Ammon's horn (tissue), 1 donor: ENCODE measurements at regions not wholly inside any gene's neighbourhood (a gene's known extent, or its start where the extent isn't known, plus 50 kb on each side); places are given as distances from the start of the nearest gene placed in this dataset.
"Not testable (repeated sequence)": the region's sequence is repeated elsewhere in the genome, so short reads cannot be mapped to it uniquely, and the experiment has no call there.

ENCODE experiments used
- DNase-seq: peaks from one replicate; pipeline ENCODE4 v3.0.0-alpha.2; 2016; ENCODE audit warnings: low spot score

DNA sequence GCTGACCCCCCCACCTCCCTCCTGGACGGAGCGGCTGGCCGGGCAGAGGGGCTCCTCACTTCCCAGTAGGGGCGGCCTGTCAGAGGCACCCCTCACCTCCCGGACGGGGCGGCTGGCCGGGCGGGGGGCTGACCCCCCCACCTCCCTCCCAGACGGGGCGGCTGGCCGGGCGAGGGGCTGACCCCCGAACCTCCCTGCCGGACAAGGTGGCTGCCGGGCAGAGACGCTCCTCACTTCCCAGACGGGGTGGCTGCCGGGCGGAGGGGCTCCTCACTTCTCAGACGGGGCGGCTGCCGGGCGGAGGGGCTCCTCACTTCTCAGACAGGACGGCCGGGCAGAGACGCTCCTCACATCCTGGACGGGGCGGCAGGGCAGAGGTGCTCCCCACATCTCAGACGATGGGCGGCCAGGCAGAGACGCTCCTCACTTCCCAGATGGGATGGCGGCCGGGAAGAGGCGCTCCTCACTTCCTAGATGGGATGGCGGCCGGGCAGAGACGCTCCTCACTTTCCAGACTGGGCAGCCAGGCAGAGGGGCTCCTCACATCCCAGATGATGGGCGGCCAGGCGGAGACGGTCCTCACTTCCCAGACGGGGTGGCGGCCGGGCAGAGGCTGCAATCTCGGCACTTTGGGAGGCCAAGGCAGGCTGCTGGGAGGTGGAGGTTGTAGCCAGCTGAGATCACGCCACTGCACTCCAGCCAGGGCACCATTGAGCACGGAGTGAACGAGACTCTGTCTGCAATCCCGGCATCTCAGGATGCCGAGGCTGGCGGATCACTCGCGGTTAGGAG is 66.2 kb upstream of the PAPPA2 start:
- DNase-seq = not testable (repeated sequence)

DNA sequence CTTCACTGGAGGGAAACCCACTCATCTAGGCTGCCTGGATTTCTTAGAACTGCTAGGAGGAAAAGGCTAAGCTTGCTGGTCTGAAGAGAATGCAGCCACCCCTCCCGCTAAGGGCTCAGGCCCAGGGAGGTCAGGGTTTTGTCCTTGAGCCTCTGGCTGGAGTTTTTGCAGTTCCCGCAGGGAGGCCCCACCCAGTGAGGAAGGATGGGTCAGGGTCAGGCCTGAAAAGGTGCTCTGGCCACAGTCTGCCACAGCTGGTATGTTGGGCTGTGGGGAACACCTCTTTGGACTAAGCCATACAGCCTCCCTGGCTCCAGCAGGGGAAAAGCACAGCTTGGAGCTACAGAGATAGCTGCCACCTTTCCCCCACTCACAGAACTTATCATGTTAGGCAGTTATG is 71.4 kb upstream of the PAPPA2 start:
- DNase-seq = no peak

DNA sequence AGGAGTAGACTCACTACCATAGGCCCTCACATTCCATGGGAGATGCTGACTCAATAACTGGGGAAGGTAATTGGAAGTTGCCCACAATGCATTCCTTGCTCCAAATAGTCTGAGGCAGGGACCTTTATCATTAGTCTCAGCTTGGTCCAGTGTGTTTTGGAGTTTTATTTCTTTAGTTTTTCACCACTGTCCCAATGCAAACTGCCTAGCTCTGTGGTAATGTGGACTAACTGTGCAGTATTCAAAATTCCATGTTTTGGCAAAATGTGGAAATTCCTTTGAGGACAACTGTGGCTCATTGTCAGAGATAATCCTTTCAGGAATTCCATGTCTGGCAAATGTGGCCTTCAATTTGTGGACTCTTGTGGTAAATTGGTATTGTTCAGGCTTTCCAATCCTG is 78.1 kb upstream of the PAPPA2 start:
- no peak for DNase-seq

DNA sequence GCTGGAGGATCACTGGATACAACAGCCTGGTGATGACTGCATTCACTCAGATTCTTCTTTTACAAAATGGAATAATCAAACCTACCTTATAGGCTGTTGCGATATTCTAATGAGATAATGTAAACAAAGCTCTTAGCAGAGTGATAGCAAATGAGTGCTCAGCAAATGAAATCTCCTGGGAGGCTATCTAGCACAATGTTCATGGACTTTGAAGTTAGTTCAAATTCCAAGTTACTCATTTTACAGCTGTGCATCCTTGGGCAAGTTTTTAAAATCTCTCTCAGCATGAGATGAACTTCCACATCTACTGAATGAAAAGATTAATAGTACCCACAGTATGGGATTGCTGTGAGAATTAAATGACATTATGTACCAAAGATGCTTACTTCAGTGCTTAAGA is 80.8 kb upstream of the PAPPA2 start:
- no peak for DNase-seq

DNA sequence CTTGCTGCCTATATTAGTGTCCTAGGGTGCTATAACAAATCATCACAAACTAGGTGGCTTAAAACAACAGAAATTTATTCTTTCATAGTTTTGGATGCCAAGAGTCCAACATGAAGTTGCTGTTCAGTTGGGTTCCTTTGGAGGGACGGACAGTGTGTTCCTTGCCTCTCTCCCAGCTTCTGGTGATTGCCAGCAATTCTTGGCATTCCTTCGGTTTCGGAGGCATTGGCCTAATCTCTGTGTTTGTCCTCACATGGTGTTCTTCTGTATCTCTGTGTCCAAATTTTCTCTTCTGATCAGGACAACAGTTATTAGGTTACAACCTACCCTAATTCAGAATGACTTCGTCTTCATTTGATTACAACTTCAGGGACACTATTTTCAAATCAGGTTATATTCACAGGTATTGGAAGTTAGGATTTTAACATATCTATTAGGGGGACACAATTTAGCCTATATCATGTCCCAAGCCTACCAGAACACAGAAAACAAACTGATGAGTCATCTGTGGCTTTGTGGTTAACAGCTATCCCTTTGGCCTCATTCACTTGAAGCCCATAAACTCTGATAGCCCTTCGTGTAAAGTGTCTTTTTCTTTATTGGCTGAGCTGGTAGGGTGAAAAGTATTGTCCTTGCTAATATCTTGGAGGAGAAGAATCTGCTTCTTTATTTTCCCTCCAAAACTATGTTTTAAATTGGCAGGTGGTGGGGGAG is 83.2 kb upstream of the PAPPA2 start:
- DNase-seq = no peak

DNA sequence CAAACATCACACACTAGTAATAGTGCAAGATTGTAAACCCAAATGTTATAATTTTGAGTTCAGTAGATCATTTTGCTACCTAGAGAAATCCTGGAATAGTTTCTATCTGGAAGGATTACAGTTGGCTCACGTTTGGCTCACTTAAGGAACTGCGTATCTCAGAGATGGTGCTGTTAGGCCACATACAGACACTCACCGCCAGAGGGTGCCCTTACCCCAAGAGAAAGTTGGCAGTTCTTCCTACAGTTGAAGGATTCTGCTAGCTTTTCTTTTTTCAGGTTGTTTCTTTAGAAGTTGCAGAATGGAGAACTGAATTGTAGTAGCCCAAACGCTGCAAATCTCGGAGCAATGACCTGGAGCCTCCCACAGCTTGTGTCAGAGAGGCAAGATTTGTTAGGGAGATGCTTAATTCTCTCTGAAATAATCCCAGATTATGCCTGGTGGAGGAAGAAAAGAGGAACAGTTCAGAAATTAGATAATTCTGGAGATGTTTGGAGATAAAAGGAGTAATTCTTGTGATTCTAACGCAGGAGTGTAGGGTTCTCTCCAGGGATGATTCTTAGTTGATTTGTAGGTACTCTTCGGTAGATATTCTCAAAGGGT is 87.9 kb upstream of the PAPPA2 start:
- DNase-seq = peak; percentile 86

DNA sequence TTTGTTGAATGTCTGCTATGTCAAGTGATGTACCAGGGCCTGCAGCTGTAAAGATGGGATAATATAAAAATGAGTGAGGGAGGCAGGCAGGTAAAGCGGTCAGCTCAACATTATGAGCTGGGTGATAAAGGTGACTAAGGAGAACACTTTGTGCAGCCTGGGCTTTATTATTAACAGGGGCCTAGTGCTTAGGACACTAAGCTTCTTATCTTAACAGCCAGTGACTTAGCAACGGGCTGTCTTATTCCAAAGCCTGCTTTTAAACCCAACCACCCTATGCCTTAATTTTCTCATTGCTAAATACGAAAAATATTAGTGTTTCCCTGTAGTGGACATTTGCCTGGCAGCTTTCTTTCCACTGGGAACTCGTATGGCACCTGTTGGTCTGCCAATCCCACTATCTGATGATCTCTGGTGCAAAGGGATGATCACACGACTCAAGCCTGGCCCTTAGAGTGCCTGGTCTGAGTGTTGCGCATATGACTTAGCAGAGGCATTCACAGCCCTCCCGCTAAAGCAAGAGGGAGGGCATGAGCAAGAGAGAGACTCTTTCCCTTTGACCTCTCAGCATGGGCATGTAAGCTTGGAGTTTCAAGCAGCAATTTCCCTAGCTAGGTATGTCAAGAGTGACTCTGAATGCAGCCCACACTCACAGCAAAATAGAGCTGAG is 98.6 kb upstream of the PAPPA2 start:
- peak; percentile 4 for DNase-seq

DNA sequence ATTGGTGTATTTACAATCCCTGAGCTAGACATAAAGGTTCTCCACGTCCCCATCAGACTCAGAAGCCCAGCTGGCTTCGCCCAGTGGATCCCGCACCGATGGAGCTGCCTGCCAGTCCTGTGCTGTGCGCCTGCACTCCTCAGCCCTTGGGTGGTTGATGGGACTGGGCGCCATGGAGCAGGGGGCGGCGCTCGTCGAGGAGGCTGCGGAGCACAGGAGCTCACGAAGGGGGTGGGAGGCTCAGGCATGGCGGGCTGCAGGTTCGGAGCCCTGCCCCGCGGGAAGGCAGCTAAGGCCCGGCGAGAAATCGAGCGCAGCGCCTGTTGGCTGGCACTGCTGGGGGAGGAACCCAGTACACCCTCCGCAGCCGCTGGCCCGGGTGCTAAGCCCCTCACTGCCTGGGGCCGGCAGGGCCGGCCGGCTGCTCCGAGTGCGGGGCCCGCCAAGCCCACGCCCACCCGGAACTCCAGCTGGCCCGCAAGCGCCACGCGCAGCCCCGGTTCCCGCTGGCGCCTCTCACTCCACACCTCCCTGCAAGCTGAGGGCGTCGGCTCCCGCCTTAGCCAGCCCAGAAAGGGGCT is 113.8 kb upstream of the PAPPA2 start:
- DNase-seq = not testable (repeated sequence)

DNA sequence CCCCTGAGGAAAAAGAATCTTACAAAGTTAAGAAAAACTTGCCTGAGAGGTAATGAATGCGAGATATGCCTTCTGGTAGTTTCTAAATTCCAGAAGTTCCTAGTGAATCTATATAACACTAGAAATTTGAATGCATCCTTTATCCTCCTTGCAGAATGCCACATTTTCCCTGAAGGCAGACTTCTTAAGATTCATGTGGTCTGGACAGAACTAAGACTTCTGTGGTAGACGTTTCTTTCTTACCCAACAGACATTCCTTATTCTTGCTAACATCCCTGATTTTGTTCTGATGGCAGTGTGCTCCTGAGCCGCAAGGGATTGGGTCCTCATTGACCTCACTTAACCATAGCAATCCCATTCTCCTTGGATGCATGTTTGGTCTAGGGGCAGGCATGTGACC is 121.3 kb upstream of the PAPPA2 start:
- DNase-seq = no peak

DNA sequence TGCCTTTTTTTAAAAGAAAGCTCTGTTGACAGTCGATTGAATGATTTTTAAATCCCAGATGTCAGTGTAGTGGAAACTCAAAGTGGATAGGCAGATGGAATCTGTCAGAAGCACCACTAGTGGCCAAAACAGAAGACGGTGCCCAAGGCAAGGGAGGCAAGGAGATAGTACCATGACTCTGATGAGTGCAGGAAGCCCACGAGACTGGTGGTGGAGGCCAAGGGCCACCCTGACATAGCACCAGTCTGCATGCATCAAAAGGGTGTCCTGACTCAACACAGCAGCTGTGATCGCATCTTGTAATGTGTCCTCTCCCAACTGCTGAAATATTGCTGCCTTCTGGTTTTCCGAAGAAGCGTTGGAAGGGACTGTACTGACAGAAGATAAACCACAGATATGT is 124.1 kb upstream of the PAPPA2 start:
- DNase-seq = peak; percentile 34

DNA sequence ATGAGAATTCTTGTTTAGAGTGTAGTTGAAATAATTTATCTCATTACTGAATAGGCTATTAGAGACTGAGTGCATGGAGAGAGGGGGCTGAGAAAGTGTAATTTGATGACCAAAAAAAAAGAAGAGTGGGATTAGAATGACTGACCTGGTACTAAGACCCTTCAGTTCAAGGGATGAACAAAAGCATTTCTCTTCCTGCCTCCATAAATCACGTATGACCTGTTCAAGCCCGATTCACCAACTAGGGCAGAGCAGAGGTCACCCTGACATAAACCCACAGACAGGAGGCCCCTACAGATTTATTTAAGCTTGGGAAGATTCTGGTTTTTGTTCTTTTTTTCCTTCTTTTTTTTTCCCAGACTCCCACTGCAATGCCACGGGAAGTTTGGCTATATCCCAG is 123.7 kb upstream of the COP1 start:
- DNase-seq = no peak

DNA sequence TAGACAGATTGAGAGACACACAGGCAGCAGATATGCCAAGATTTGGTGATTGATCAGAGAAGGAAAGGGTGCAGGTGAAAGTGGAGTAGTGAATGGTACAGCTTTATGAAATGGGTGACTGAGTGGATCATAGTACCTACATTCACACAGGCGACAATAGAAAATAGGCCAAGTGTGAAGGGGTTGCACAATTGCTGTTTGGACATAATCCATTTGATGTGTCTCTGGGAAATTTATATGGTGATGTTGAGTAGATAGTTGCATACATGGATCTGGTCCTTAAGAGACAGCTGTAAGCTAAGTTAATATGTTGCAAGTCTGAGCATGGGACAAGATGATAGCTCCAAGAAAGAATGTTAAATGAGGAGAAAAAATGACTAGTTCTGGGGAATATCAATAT is 118.6 kb upstream of the COP1 start:
- DNase-seq = no peak

DNA sequence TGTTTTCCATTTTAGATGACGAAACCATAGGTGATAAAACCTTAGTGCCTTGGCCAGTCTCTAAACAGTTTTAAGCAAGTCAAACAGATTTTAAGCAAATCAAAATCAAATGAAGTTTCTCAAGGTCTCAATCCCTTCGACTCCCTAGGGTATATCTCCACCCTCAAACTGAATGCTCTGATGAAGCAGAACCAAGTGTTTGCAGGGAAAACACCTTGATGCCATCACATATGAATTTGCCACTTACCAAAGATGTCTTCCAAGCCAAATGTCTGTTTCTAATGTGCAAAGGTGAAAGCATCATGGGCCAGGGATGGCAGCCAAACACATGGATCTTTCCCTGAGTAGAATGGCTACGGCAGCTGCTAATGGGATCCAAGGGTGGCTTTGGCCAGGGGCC is 116.4 kb upstream of the COP1 start:
- no peak for DNase-seq

DNA sequence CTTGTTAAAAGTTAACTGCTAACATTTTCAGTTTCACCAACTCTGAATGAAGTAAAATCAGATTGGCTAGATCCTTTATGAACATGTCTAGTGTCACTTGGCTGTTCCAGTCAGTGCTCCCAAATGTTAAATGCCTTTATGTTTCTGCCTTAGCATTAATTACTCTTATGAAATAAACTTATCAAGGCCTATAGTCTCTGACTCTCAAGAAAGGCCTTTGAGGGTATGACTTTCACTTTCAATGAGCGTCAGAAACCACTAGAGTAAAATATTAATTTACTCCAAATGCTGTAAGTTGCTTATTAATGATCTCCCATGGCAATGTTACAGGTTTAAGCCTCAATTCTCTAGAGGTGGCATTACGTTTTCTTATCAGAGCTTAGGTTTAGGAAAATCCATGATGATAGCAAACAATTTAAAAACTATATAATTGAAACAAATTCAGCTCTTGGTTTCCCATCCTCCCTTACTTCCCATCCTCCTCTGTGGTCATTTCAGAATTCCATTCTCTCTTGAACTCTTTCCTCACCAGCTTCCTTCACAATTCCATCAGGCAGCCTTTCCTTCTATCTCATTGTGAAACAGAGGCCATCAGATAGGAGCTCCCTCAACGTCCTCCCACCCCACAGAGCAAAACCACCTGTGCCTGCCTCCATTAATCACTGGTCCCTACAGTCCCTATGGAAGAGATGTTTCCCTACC is 108.6 kb upstream of the COP1 start:
- no peak for DNase-seq

DNA sequence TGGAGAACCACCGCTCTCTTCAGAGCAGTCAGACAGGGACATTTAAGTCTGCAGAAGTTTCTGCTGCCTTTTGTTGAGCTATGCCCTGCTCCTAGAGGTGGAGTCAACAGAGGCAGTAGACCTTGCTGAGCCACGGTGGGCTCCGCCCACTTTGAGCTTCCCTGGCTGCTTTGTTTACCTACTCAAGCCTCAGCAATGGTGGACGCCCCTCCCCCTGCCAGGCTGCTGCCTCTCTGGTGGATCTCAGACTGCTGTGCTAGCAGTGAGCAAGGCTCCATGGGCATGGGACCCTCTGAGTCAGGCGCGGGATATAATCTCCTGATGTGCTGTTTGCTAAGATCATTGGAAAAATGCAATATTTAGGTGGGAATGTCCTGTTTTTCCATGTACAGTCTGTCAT is 89.5 kb upstream of the COP1 start:
- DNase-seq = not testable (repeated sequence)

DNA sequence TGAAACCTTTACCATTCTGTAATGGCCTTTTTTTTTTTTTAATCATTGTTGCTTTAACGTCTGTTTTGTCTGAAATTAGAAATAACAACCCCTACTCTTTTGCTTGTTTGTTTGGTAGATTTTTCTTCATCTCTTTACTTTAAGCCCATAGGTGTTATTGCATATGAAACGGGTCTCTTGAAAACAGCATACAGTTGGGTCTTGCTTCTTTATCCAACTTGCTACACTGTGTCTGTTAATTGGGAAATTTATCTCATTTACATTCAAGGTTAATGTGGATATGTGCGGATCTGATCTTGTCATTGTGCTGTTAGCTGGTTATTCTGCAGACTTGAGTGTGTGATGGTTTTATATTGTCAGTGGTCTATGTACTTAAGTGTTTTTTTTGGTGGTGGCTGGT is 78.9 kb upstream of the COP1 start:
- no peak for DNase-seq

DNA sequence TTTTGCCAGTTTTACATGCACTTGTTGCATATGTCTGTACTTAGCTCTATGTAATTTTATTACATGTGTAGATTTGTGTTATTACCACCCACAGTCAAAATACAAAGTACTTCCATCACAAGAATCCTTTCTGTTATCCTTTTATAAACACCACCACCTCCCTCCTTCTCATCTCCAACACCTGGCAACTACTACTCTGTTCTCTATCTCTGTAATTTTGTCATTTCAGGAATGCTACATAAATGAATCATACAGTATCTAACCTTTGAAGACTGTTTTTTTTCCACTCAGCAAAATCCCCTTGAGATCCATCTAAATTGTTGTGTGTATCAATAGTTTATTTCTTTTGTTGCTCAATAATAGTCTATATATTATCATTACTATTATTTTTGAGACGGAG is 64.5 kb upstream of the COP1 start:
- no peak for DNase-seq
